Heart right ventricle (tissue), 16 donors: ENCODE measurements at regions not wholly inside any gene's neighbourhood (a gene's known extent, or its start where the extent isn't known, plus 50 kb on each side); places are given as distances from the start of the nearest gene placed in this dataset.

Source experiments
- ATAC-seq, 8 donors: fragments of 200-7000 bp; cut with Tn5 transposase; one replicate each; pipeline ENCODE4 v1.9.1; 2020; ENCODE audit warnings: mild to moderate bottlenecking in 8 of 8, moderate library complexity in 8 of 8, moderate number of reproducible peaks in 1 of 8
- DNase-seq, 2 donors: peaks; one replicate each; pipeline ENCODE4 v3.0.0-alpha.2; 2020
- H3K27ac ChIP-seq, 10 donors: fragments of 200-600 bp; sonication (generic) in 2 of 10; one replicate each; pipeline versions ENCODE4 v1.5.0 to v1.8.0; 2020 to 2022; ENCODE audit warnings: mild to moderate bottlenecking in 3 of 10
- H3K27me3 ChIP-seq, 7 donors: fragments of 200-600 bp; one replicate each; pipeline ENCODE4 v1.8.0; 2021 to 2022; ENCODE audit warnings: mild to moderate bottlenecking in 2 of 7
- H3K36me3 ChIP-seq, 9 donors: fragments of 200-600 bp; sonication (generic) in 1 of 9; one replicate each; pipeline versions ENCODE4 v1.5.0 to v1.8.0; 2020 to 2022; ENCODE audit warnings: mild to moderate bottlenecking in 2 of 9
- H3K4me1 ChIP-seq, 9 donors: fragments of 200-600 bp; sonication (generic) in 1 of 9; one replicate each; pipeline versions ENCODE4 v1.5.0 to v1.8.0; 2020 to 2022; ENCODE audit warnings: mild to moderate bottlenecking in 4 of 9
- H3K4me3 ChIP-seq, 10 donors: fragments of 200-600 bp; sonication (generic) in 2 of 10; one replicate each; pipeline versions ENCODE4 v1.5.0 to v1.8.0; 2020 to 2022; ENCODE audit warnings: mild to moderate bottlenecking in 7 of 10, moderate library complexity in 2 of 10
- H3K9me3 ChIP-seq, 11 donors: fragments of 200-600 bp in 10 of 11; sonication (generic) in 2 of 11; one replicate each; pipeline versions ENCODE4 v1.5.0 to v1.8.0; 2013 to 2022; ENCODE audit warnings: mild to moderate bottlenecking in 2 of 11, control low read depth in 1 of 11, moderate library complexity in 1 of 11
- WGBS, 2 donors: extraction: QIAGEN DNeasy Blood & Tissue Kit; methylation state at CpG; one replicate each; pipeline ENCODE4 v1.1.7; 2013; ENCODE audit warnings: inconsistent platforms in 1 of 2; 5-methylcytosine and 5-hydroxymethylcytosine counted together
- intact Hi-C, 10 donors: fragments of 100-400 bp; cut with DNase I; formaldehyde crosslinking; loops; one replicate each; pipeline versions ENCODE4 v1.11.1 to v1.14.2; 2022
- TF ChIP-seq, protein P1 (sequence below), 9 donors: fragments of 200-600 bp; sonication (generic) in 2 of 9; IDR thresholded peaks; one replicate each; pipeline versions ENCODE4 v1.5.0 to v1.8.0; 2021 to 2022; ENCODE audit warnings: antibody characterized with exemption in 9 of 9, mild to moderate bottlenecking in 5 of 9, moderate library complexity in 1 of 9
- donor health status: Arrhythmogenic right ventricular cardiomyopathy.
- donor health status: ischemic (EF 13 %, LVEDD 7.1; RV severe dilation, severe dysfunction).
- donor health status: healthy with polysubstance abuse.
- donor health status: DM: no; HTN: yes; CAD: no.
- donor health status: DM: no; HTN: no; CAD: no.
- donor health status: ischemic (EF 25% LVEDD 6.9; RV normal size, moderate dysfunction).
- donor health status: ischemic (EF 25% LVEDD 5.7; RV mildly dilated, moderate dysfunction).
- donor health status: healthy.
- donor health status: DM: yes; HTN: yes; CAD: no.
- donor health status: Ischemic cardiomyopathy.
- donor health status: ischemic (EF 35%, LVEDD 5.7; RV mildly dilated, moderate dysfunction).
- donor health status: nonischemic (EF 11% LVEDD 7.7; RV severe dilation, severe dysfunction).
- donor health status: DM: yes; HTN: yes; CAD: no.
- donor health status: PGD.
- donor health status: ischemic (EF 29% LVEDD 5.4; RV normal size, mild dysfunction).
- donor health status: nonischemic (EF 23%, LVEDD 6.1; RV moderate dilation, normal function).

DNA sequence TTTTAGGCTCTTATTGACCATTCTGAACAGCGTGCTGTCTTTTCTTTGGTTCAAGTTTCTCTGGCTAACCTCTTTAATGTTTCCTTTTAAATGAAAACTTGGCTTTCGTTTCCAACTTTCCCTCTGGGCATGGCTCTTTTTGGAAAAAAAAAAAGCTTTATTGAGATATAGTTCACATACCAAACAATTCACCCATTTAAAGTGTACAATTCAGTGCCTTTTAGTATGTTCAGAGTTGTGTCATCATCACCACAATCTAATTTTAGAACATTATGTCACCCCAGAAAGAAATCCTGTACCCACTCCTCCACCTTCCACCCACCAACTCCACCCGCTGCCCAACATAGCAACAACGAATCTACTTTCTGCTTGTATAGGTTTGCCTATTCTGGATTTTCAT, 322.4 kb downstream of the ADCYAP1 start:
- Histone ChIP-seq H3K36me3 (no peaks in the 10 kb centered on the region), H3K4me1 (no peaks in the 10 kb centered on the region), H3K27me3 (peaks cover 0 to 8% (median 0%) of the 10 kb centered on the region in 7 donors), H3K9me3 (peaks cover 0 to 38% (median 8%) of the 10 kb centered on the region in 11 donors), H3K27ac (no peak overlapping the region), H3K4me3 (no peak overlapping the region)
- DNase-seq (no peak), ATAC-seq (no peak)
- intact Hi-C loops, result no loop called here
- TF ChIP-seq, protein P1, sequence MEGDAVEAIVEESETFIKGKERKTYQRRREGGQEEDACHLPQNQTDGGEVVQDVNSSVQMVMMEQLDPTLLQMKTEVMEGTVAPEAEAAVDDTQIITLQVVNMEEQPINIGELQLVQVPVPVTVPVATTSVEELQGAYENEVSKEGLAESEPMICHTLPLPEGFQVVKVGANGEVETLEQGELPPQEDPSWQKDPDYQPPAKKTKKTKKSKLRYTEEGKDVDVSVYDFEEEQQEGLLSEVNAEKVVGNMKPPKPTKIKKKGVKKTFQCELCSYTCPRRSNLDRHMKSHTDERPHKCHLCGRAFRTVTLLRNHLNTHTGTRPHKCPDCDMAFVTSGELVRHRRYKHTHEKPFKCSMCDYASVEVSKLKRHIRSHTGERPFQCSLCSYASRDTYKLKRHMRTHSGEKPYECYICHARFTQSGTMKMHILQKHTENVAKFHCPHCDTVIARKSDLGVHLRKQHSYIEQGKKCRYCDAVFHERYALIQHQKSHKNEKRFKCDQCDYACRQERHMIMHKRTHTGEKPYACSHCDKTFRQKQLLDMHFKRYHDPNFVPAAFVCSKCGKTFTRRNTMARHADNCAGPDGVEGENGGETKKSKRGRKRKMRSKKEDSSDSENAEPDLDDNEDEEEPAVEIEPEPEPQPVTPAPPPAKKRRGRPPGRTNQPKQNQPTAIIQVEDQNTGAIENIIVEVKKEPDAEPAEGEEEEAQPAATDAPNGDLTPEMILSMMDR (IDR thresholded peaks at IDR 0.05), result no peak
- WGBS, 2 donors, result 71 to 75% methylated on average over 4 of the region's 4 CpGs

DNA sequence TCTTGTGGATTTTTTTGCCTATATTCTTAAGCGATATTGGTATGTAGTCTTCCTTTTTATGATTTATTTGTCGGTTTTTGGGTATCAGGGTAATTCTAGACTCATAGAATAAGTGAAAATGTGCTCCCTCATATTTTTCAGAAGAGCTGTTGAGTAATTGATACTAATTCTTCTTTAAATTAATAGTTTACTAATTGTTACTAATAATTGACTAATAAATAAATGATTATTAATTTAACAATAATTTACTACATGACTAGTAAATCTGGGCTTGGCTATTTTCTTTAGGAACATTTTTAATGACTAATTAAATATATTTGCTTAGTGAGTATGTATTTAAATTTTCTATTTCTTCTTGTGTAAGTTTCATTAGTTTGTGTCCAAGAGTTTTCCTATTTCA, 325.0 kb downstream of the ADCYAP1 start:
- DNase-seq (no peak), ATAC-seq (no peak)
- TF ChIP-seq, protein P1 (IDR thresholded peaks at IDR 0.05), result no peak
- no peak overlapping the region for H3K27ac ChIP-seq
- no peaks in the 10 kb centered on the region for H3K4me1 ChIP-seq
- H3K4me3 ChIP-seq, result no peak overlapping the region
- intact Hi-C loops, result no loop called here
- WGBS, 2 donors, result 76 to 78% methylated on average over 2 of the region's 2 CpGs
- no peaks in the 10 kb centered on the region for H3K27me3 ChIP-seq
- H3K9me3 ChIP-seq, result peaks cover 0 to 63% (median 13%) of the 10 kb centered on the region in 11 donors
- H3K36me3 ChIP-seq, result no peaks in the 10 kb centered on the region

DNA sequence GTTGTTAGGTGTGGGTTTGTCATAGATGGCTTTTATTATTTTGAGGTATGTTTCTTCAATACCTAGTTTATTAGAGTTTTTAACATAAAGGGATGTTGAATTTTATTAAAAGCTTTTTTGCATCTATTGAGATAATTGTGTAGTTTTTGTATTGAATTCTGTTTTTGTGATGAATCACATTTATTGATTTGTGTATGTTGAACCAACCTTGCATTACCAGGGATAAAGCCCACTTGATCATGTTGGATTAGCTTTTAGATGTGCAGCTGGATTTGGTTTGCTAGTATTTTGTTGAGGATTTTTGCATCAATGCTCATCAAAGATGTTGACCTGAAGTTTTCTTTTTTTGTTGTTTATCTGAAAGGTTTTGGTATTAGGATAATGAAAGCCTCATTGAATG, 328.2 kb downstream of the ADCYAP1 start:
- Histone ChIP-seq H3K27me3 (no peaks in the 10 kb centered on the region), H3K27ac (no peak overlapping the region), H3K9me3 (peaks cover 0 to 76% (median 21%) of the 10 kb centered on the region in 11 donors), H3K4me1 (no peaks in the 10 kb centered on the region), H3K4me3 (no peak overlapping the region), H3K36me3 (no peaks in the 10 kb centered on the region)
- ATAC-seq (no peak), DNase-seq (no peak)
- TF ChIP-seq, protein P1 (IDR thresholded peaks at IDR 0.05), result no peak
- intact Hi-C loops, result no loop called here

DNA sequence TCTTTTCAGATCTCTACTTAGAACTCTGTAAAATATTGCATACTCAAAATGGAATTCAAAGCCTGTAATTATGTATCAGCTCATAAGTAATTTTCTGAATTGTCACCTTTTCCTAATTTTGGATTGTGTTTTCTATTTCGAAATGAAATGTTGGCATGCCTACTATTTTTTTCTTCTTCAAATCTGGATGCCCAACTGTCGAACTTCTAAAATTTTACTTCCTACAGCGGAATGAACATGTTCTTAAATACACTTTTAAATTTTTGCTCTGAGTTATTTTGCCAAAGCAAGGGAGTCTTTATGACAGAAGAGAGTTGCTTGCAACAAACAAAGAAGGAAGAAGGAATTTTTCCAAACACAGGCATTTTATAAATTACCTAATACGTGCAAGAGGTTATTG, 336.0 kb downstream of the ADCYAP1 start:
- no peak overlapping the region for H3K4me3 ChIP-seq
- WGBS, 2 donors, result 70 to 74% methylated on average over 4 of the region's 4 CpGs
- H3K9me3 ChIP-seq, result peaks cover 0 to 29% (median 0%) of the 10 kb centered on the region in 11 donors
- no peaks in the 10 kb centered on the region for H3K4me1 ChIP-seq
- intact Hi-C loops, result no loop called here
- no peak overlapping the region for H3K27ac ChIP-seq
- H3K27me3 ChIP-seq, result no peaks in the 10 kb centered on the region
- DNase-seq (no peak), ATAC-seq (no peak)
- H3K36me3 ChIP-seq, result no peaks in the 10 kb centered on the region
- TF ChIP-seq, protein P1 (IDR thresholded peaks at IDR 0.05), result no peak
